Neural cell (in vitro differentiated cells): ENCODE measurements at regions not wholly inside any gene's neighbourhood (a gene's known extent, or its start where the extent isn't known, plus 50 kb on each side); places are given as distances from the start of the nearest gene placed in this dataset.

Experiments
- H2AFZ ChIP-seq: fragments of 200-600, 300-800 bp; sonication (generic), shearing (Covaris generic); 2 replicates; pipeline ENCODE4 v1.6.0; 2014; ENCODE audit warnings: low read depth, mild to moderate bottlenecking, antibody characterized with exemption, low read length, moderate library complexity
- H3F3A ChIP-seq: fragments of 200-600 bp; shearing (Covaris generic); 2 replicates; pipeline ENCODE4 v1.6.1; 2016; ENCODE audit warnings: mild to moderate bottlenecking, moderate library complexity, mixed read lengths, antibody characterized with exemption, low read length; ENCODE audit not compliant: insufficient read depth, poor library complexity, severe bottlenecking
- H3K27ac ChIP-seq: fragments of 200-600, 300-800 bp; sonication (generic), shearing (Covaris generic); 2 replicates; pipeline ENCODE4 v1.5.1; 2014; ENCODE audit warnings: mild to moderate bottlenecking, low read length, moderate library complexity
- H3K27me3 ChIP-seq: fragments of 300-800, 200-600 bp; sonication (generic), shearing (Covaris generic); 2 replicates; pipeline ENCODE4 v1.6.0; 2014; ENCODE audit warnings: mild to moderate bottlenecking, low read depth, low read length, moderate library complexity; ENCODE audit not compliant: insufficient read depth
- H3K36me3 ChIP-seq: fragments of 300-800, 200-600 bp; sonication (generic), shearing (Covaris generic); 2 replicates; pipeline ENCODE4 v1.5.1; 2014; ENCODE audit warnings: mild to moderate bottlenecking, antibody characterized with exemption, low read length, moderate library complexity; ENCODE audit not compliant: insufficient read depth
- H3K4me2 ChIP-seq: fragments of 300-800, 200-600 bp; sonication (generic), shearing (Covaris generic); 2 replicates; pipeline ENCODE4 v1.6.0; 2014; ENCODE audit warnings: mild to moderate bottlenecking, low read length
- H3K4me3 ChIP-seq: fragments of 300-800, 200-600 bp; sonication (generic), shearing (Covaris generic); 2 replicates; pipeline ENCODE4 v1.5.1; 2014; ENCODE audit warnings: mild to moderate bottlenecking, low read length, moderate library complexity
- H3K79me2 ChIP-seq: fragments of 200-600 bp; shearing (Covaris generic); replicated peaks from 2 replicates; pipeline ENCODE4 v1.6.0; 2014; ENCODE audit warnings: mild to moderate bottlenecking, low read length, moderate library complexity; ENCODE audit not compliant: insufficient read depth
- H3K9ac ChIP-seq: fragments of 300-800, 200-600 bp; sonication (generic), shearing (Covaris generic); 2 replicates; pipeline ENCODE4 v1.6.1; 2016; ENCODE audit warnings: mild to moderate bottlenecking, low read length, mixed read lengths
- H3K9me2 ChIP-seq: fragments of 200-600 bp; shearing (Covaris generic); 2 replicates; pipeline ENCODE4 v1.6.1; 2016; ENCODE audit warnings: mild to moderate bottlenecking, low read length, mixed read lengths; ENCODE audit not compliant: insufficient read depth
- H3K9me3 ChIP-seq: fragments of 200-600, 300-800 bp; sonication (generic), shearing (Covaris generic); 2 replicates; pipeline ENCODE4 v1.6.1; 2016; ENCODE audit warnings: mild to moderate bottlenecking, mixed run types, low read length, moderate library complexity, mixed read lengths
- H4K20me1 ChIP-seq: fragments of 200-600 bp; shearing (Covaris generic); 2 replicates; pipeline ENCODE4 v1.6.1; 2016; ENCODE audit warnings: mild to moderate bottlenecking, mixed run types; ENCODE audit not compliant: insufficient read depth
- EP300 ChIP-seq: fragments of 450-650 bp; conservative IDR thresholded peaks from 2 replicates; pipeline ENCODE4 v1.6.1; 2014; ENCODE audit warnings: antibody characterized with exemption, mild to moderate bottlenecking, moderate library complexity; ENCODE audit not compliant: poor library complexity, severe bottlenecking
- EZH2 ChIP-seq: fragments of 200-600, 300-800 bp; shearing (Covaris generic), sonication (generic); IDR thresholded peaks from 2 replicates; pipeline ENCODE4 v1.6.1; 2014; ENCODE audit warnings: antibody characterized with exemption, low read length, borderline replicate concordance, mild to moderate bottlenecking; ENCODE audit not compliant: insufficient read depth, poor library complexity, severe bottlenecking
- MXI1 ChIP-seq: fragments of 450-650 bp; conservative IDR thresholded peaks from 2 replicates; pipeline ENCODE4 v1.6.1; 2014; ENCODE audit warnings: antibody characterized with exemption, mild to moderate bottlenecking; ENCODE audit not compliant: poor library complexity, severe bottlenecking
- POLR2AphosphoS5 ChIP-seq: IDR thresholded peaks from 2 replicates; pipeline ENCODE4 v1.6.1; 2012
- RAD21 ChIP-seq: fragments of 450-650 bp; conservative IDR thresholded peaks from 2 replicates; pipeline ENCODE4 v1.6.1; 2014; ENCODE audit warnings: antibody characterized with exemption, mild to moderate bottlenecking, moderate library complexity
- SMC3 ChIP-seq: fragments of 450-650 bp; conservative IDR thresholded peaks from 2 replicates; pipeline ENCODE4 v1.6.1; 2014; ENCODE audit warnings: antibody characterized with exemption, mild to moderate bottlenecking, moderate library complexity; ENCODE audit not compliant: poor library complexity
- TAF1 ChIP-seq: IDR thresholded peaks from 2 replicates; pipeline ENCODE4 v1.6.1; 2012; ENCODE audit warnings: low read depth
- TF ChIP-seq, protein P1 (sequence below): IDR thresholded peaks from 2 replicates; pipeline ENCODE4 v1.6.1; 2012; ENCODE audit warnings: borderline replicate concordance
- TF ChIP-seq, protein P2 (sequence below): fragments of 450-650 bp; IDR thresholded peaks from 2 replicates; pipeline ENCODE4 v1.5.1; 2014; ENCODE audit warnings: antibody characterized with exemption, mild to moderate bottlenecking, moderate library complexity; ENCODE audit not compliant: poor library complexity, severe bottlenecking

DNA sequence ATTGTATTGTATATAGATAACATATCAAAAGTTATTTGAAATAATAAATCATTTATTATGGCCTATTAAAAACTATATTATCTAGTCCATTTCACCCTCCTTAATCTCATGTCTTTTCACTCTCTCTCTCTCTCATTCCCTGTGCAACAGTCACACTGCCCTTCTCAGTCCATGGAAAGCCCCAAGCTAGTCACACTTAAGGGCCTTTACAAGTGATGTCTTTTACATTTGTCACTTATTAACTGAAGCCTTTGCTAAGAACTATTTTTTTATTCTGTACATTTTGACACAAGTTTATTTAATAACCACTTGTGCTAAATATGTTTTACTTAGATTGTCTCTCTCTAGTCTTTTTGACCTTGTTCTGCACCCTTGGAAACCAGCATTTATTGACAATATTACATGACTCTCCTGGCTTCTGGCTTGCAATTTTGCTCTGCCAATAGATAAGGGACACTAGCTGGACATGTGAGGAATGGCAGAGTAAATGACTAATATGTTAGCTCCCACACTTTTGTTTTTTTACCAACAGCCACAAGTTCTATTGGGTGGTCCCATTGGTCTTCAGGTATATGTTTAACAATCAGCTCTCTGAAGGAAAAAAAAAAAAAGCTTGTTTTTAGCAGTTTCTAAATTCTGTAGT is 706.8 kb upstream of the POT1 start:
- H3K9me2 ChIP-seq = no peaks in the 10 kb centered on the region

DNA sequence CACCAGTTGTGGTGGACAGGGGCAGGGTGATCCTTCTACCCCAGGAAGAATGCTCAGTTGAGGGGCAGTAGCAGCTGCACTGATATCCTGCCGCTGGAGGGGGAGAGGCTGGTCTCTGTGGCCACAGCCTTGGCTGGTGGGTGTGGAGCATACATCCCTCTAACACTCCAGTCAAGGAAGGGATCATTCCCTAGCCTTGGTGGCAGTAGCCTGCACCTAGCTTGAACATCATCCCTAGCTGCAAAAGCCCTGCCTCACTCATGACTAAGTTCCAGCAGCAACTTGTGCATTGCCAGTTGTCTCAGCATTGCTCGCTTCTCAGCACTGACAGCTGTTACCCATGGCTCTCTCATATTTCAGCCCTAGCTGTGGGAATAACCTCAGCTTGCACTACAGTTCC is 688.9 kb upstream of the POT1 start:
- Histone ChIP-seq H3K4me3 (no peak overlapping the region), H2AFZ (no peak overlapping the region), H3K4me2 (no peak overlapping the region), H3K9me2 (no peaks in the 10 kb centered on the region), H3F3A (no peaks in the 10 kb centered on the region), H4K20me1 (no peaks in the 10 kb centered on the region), H3K27ac (no peak overlapping the region), H3K9ac (no peak overlapping the region), H3K79me2 (no peaks in the 10 kb centered on the region), H3K9me3 (no peaks in the 10 kb centered on the region), H3K36me3 (no peaks in the 10 kb centered on the region), H3K27me3 (no peaks in the 10 kb centered on the region)
- TF ChIP-seq TAF1 (no peak), RAD21 (no peak), EP300 (no peak), SMC3 (no peak), POLR2AphosphoS5 (no peak), EZH2 (no peak), MXI1 (no peak)
- TF ChIP-seq, protein P1, sequence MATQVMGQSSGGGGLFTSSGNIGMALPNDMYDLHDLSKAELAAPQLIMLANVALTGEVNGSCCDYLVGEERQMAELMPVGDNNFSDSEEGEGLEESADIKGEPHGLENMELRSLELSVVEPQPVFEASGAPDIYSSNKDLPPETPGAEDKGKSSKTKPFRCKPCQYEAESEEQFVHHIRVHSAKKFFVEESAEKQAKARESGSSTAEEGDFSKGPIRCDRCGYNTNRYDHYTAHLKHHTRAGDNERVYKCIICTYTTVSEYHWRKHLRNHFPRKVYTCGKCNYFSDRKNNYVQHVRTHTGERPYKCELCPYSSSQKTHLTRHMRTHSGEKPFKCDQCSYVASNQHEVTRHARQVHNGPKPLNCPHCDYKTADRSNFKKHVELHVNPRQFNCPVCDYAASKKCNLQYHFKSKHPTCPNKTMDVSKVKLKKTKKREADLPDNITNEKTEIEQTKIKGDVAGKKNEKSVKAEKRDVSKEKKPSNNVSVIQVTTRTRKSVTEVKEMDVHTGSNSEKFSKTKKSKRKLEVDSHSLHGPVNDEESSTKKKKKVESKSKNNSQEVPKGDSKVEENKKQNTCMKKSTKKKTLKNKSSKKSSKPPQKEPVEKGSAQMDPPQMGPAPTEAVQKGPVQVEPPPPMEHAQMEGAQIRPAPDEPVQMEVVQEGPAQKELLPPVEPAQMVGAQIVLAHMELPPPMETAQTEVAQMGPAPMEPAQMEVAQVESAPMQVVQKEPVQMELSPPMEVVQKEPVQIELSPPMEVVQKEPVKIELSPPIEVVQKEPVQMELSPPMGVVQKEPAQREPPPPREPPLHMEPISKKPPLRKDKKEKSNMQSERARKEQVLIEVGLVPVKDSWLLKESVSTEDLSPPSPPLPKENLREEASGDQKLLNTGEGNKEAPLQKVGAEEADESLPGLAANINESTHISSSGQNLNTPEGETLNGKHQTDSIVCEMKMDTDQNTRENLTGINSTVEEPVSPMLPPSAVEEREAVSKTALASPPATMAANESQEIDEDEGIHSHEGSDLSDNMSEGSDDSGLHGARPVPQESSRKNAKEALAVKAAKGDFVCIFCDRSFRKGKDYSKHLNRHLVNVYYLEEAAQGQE = no peak
- TF ChIP-seq, protein P2, sequence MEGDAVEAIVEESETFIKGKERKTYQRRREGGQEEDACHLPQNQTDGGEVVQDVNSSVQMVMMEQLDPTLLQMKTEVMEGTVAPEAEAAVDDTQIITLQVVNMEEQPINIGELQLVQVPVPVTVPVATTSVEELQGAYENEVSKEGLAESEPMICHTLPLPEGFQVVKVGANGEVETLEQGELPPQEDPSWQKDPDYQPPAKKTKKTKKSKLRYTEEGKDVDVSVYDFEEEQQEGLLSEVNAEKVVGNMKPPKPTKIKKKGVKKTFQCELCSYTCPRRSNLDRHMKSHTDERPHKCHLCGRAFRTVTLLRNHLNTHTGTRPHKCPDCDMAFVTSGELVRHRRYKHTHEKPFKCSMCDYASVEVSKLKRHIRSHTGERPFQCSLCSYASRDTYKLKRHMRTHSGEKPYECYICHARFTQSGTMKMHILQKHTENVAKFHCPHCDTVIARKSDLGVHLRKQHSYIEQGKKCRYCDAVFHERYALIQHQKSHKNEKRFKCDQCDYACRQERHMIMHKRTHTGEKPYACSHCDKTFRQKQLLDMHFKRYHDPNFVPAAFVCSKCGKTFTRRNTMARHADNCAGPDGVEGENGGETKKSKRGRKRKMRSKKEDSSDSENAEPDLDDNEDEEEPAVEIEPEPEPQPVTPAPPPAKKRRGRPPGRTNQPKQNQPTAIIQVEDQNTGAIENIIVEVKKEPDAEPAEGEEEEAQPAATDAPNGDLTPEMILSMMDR = no peak

More for the DNA sequence above, 706.8 kb upstream of the POT1 start:
- no peaks in the 10 kb centered on the region for H3K79me2 ChIP-seq
- TF ChIP-seq EP300 = no peak
- no peak for TF ChIP-seq POLR2AphosphoS5
- TF ChIP-seq, protein P1 = no peak
- TF ChIP-seq, protein P2 = no peak
- no peak for TF ChIP-seq RAD21
- no peak for TF ChIP-seq MXI1
- no peak for TF ChIP-seq EZH2
- no peak for TF ChIP-seq SMC3
- TF ChIP-seq TAF1 = no peak
- no peak overlapping the region for H3K4me3 ChIP-seq
- no peaks in the 10 kb centered on the region for H3K27me3 ChIP-seq
- H3K9ac ChIP-seq = no peak overlapping the region
- H3K27ac ChIP-seq = no peak overlapping the region
- no peaks in the 10 kb centered on the region for H3F3A ChIP-seq
- no peaks in the 10 kb centered on the region for H4K20me1 ChIP-seq
- H3K36me3 ChIP-seq = no peaks in the 10 kb centered on the region
- H3K9me3 ChIP-seq = no peaks in the 10 kb centered on the region
- H2AFZ ChIP-seq = no peak overlapping the region
- H3K4me2 ChIP-seq = no peak overlapping the region
